ENCODE measurements at regions not wholly inside any gene's neighbourhood (a gene's known extent, or its start where the extent isn't known, plus 50 kb on each side); places are given as distances from the start of the nearest gene placed in this dataset.

GRCh38 chr22:27681037-27681436 lies 120.5 kb downstream of the MN1 start:
- Histone ChIP-seq H3K27me3 (no peaks in the 10 kb centered on the region), H3K9me3 (peaks cover 0 to 6% of the 10 kb centered on the region in 2 donors), H3K4me3 (no peak overlapping the region), H3K27ac (no peak overlapping the region), H3K36me3 (no peaks in the 10 kb centered on the region), H3K4me1 (peaks cover 0 to 14% of the 10 kb centered on the region in 2 donors)
- no peak for DNase-seq (ENCODE audit: low spot score)
- TF ChIP-seq CTCF (IDR thresholded peaks at IDR 0.05), result no peak

GRCh38 chr22:27682437-27682836 lies 119.1 kb downstream of the MN1 start:
- peak overlapping the region in 1 of 2 donors; percentile 21 for H3K27ac ChIP-seq

GRCh38 chr22:27684901-27685300 lies 116.7 kb downstream of the MN1 start:
- Histone ChIP-seq H3K27me3 (no peaks in the 10 kb centered on the region), H3K9me3 (peaks cover 3 to 4% of the 10 kb centered on the region in 2 donors), H3K4me1 (peaks cover 0 to 27% of the 10 kb centered on the region in 2 donors), H3K36me3 (no peaks in the 10 kb centered on the region), H3K27ac (peak overlapping the region; percentile 89 to 98), H3K4me3 (no peak overlapping the region)
- TF ChIP-seq CTCF (IDR thresholded peaks at IDR 0.05), result no peak
- DNase-seq (ENCODE audit: low spot score), result no peak

More at GRCh38 chr22:27682437-27682836, 119.1 kb downstream of the MN1 start:
- Histone ChIP-seq H3K4me1 (peaks cover 0 to 27% of the 10 kb centered on the region in 2 donors), H3K9me3 (no peaks in the 10 kb centered on the region), H3K27me3 (no peaks in the 10 kb centered on the region), H3K4me3 (no peak overlapping the region), H3K36me3 (no peaks in the 10 kb centered on the region)
- TF ChIP-seq CTCF (IDR thresholded peaks at IDR 0.05), result peak in 1 of 2 donors; percentile 50
- no peak for DNase-seq (ENCODE audit: low spot score)

GRCh38 chr22:27685515-27685914 lies 116.0 kb downstream of the MN1 start:
- Histone ChIP-seq H3K9me3 (peaks cover 3 to 4% of the 10 kb centered on the region in 2 donors), H3K4me1 (peaks cover 0 to 27% of the 10 kb centered on the region in 2 donors), H3K4me3 (no peak overlapping the region), H3K36me3 (no peaks in the 10 kb centered on the region), H3K27ac (peak overlapping the region; percentile 89 to 98), H3K27me3 (no peaks in the 10 kb centered on the region)
- no peak for DNase-seq (ENCODE audit: low spot score)
- TF ChIP-seq CTCF (IDR thresholded peaks at IDR 0.05), result no peak

DNA sequence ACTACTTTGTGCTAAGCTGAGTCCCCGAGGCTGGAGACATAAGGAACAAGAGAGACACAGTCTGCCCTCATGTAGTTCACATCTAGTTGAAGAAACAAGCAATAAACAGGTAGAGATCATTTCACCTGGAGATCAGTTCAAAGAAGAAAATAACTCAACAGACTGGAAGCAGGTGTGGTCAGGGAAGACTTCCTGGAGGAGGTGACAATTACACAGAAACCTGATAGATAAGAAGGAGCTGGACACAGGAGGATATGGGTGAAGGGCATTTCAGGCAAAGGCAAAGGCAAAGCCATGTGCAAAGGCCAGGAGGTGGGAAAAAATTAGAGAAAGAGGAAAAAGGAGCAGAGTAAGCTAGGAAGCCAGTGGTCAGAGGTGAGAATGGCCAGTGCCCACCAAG lies 115.6 kb downstream of the MN1 start:
- Histone ChIP-seq H3K4me3 (no peak overlapping the region), H3K27ac (peak overlapping the region; percentile 89 to 98), H3K4me1 (peaks cover 0 to 27% of the 10 kb centered on the region in 2 donors), H3K36me3 (no peaks in the 10 kb centered on the region), H3K9me3 (peaks cover 3 to 4% of the 10 kb centered on the region in 2 donors), H3K27me3 (no peaks in the 10 kb centered on the region)
- DNase-seq (ENCODE audit: low spot score), result no peak
- no peak for TF ChIP-seq CTCF (IDR thresholded peaks at IDR 0.05)

DNA sequence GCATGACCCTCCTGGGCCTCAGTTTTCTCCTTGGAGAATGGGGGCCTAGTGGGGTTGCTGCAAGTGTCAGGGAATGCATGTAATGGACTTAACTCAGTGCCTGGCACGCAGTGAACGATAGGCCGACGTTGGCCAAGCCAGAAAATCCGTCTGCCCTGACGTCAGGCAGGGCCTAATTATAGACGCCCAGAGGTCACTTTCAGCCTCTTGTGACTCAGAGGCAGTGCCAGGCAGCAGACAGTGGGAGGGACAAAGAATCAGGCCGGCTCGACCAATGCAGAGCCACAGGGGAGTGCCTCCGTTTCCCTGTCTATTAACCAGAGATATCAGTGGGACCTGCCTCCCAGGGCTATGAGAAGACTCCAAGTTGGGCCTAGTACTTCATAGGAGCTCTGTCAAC lies 115.0 kb downstream of the MN1 start:
- H3K27ac ChIP-seq, result peak overlapping the region; percentile 89 to 98
- H3K36me3 ChIP-seq, result no peaks in the 10 kb centered on the region
- peak; percentile 96 for DNase-seq (ENCODE audit: low spot score)
- H3K4me3 ChIP-seq, result no peak overlapping the region
- no peaks in the 10 kb centered on the region for H3K27me3 ChIP-seq
- peaks cover 3 to 4% of the 10 kb centered on the region in 2 donors for H3K9me3 ChIP-seq
- TF ChIP-seq CTCF (IDR thresholded peaks at IDR 0.05), result no peak
- peaks cover 0 to 27% of the 10 kb centered on the region in 2 donors for H3K4me1 ChIP-seq

All from right atrium auricular region (tissue), 2 donors.